ENCODE measurements at regions not wholly inside any gene's neighbourhood (a gene's known extent, or its start where the extent isn't known, plus 50 kb on each side); places are given as distances from the start of the nearest gene placed in this dataset.
A peak's percentile ranks its signal among the peaks of the same experiment; 100 is the strongest.
"Not testable (repeated sequence)": the region's sequence is repeated elsewhere in the genome, so short reads cannot be mapped to it uniquely, and the experiment has no call there.

DNA sequence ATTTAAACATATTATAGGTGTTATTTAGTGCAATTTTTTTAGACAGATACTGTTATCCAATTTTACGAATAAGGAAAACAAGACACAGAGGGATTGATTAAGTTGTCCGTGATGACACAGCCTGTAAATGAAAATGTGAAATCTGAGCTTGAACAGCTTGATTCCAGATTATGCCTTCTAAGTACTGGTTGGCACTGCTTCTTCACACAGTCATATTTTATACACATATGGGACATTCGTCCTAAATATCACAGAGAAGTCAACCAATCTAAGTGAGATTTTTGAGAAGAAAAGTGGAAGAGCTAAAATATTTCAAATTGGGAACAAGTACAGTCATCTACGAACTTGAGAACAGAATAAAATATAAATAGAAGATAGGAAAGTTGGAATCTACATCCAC is 756.3 kb downstream of the BCKDHB start:
- DNase-seq: no peak

- DNase-seq: no peak
These were observed 753.6 kb downstream of the BCKDHB start for GRCh38 chr6:80860107-80860506.

- DNase-seq: peak; percentile 21
These were observed 741.5 kb downstream of the BCKDHB start for GRCh38 chr6:80847973-80848372.

DNA sequence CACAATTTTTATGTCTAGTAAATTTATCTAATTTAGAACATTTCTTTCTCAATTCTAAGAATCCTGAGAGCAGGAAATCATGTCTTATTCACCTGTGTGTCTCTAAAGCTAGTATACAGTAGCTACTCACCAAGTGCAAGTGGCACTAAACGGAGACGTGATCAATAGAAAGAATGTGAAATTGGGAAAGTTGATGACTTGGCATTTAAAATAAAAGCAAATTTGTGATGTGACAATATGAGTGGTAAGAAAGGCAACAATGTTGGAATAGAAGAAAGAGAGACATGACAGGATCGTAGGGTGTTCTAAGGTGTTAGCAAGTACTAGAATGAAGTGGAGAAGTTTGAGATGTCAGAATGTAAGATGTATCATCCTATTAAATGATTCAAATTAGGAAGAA is 725.9 kb downstream of the BCKDHB start:
- DNase-seq: no peak

- no peak for DNase-seq
These were observed 686.9 kb downstream of the BCKDHB start for GRCh38 chr6:80793411-80793810.

DNA sequence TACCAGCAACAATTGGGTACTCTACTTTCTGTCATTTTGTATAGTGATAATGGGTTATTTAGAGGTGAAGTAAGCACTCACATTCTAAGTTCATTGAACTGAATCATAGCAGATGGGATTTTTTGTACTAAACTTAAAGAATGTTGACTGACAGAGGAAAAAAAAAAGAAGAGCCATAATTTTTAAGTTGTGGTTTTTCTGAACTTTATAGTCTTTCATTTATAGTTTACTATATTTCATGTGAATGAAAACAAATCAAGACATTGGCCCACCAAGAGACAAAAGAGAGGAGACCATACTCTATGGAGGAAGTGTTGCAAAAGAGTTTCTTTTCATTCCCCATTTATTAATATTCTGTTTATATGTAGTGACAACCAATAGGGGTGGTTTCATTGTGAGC is 685.7 kb downstream of the BCKDHB start:
- no peak for DNase-seq

- no peak for DNase-seq
These were observed 683.6 kb downstream of the BCKDHB start for GRCh38 chr6:80789912-80790570.

DNA sequence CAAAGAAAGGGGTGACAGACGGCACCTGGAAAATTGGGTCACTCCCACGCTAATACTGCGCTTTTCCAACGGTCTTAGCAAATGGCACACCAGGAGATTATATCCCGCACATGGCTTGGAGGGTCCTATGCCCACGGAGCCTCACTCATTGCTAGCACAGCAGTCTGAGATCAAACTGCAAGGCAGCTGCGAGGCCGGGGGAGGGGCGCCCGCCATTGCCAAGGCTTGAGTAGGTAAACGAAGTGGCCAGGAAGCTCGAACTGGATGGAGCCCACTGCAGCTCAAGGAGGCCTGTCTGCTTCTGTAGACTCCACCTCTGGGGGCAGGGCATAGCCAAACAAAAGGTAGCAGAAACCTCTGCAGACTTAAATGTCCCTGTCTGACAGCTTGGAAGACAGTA is 676.8 kb downstream of the BCKDHB start:
- not testable (repeated sequence) for DNase-seq

GRCh38 chr6:80771941-80772340 is 665.5 kb downstream of the BCKDHB start:
- no peak for DNase-seq

DNA sequence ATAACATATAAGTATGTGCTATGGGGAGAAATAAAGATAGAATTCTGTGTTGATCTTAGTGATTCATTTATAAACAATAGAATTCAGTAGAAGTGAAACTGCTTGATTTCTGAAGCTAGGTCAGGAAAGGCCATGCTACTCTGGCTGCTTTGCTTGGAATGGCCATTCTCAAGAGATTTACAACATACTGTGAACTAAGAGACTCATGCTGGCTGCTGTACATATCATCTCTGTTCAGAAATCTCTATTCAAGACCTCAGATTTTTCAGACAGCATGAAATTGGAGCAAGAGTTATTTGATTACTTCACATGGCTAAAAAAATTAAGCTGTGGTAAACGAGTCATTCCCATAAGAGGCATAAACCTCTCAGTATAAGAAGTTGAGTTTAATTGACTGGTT is 662.6 kb downstream of the BCKDHB start:
- DNase-seq: no peak

- no peak for DNase-seq
These were observed 661.3 kb downstream of the BCKDHB start for GRCh38 chr6:80767808-80768207.

- DNase-seq: no peak
These were observed 637.7 kb downstream of the BCKDHB start for GRCh38 chr6:80744213-80744612.

DNA sequence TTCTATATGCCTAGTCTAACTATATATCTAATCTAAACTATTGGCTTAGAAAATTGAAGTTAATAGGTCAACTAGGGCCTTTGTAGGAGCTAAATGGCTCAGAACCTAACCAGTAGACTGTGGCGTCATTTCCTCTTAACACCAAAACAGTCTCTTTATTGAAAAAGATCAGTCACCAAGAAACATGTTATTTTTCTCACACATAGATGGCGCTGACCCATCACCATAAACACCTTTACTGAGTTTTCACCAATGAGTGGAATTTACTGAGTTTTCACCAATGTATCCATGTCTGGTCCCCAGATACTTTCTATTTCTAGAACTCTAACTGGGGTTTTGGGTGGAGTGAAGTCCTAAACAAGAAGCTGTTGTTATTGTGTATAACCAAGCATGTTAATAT is 636.0 kb downstream of the BCKDHB start:
- no peak for DNase-seq

GRCh38 chr6:80733641-80734040 is 627.2 kb downstream of the BCKDHB start:
- DNase-seq: no peak

GRCh38 chr6:80728830-80729229 is 622.4 kb downstream of the BCKDHB start:
- DNase-seq: no peak

- DNase-seq: no peak
These were observed 621.8 kb downstream of the BCKDHB start for GRCh38 chr6:80728101-80728750.

- DNase-seq: no peak
These were observed 618.9 kb downstream of the BCKDHB start for GRCh38 chr6:80725156-80725930.

DNA sequence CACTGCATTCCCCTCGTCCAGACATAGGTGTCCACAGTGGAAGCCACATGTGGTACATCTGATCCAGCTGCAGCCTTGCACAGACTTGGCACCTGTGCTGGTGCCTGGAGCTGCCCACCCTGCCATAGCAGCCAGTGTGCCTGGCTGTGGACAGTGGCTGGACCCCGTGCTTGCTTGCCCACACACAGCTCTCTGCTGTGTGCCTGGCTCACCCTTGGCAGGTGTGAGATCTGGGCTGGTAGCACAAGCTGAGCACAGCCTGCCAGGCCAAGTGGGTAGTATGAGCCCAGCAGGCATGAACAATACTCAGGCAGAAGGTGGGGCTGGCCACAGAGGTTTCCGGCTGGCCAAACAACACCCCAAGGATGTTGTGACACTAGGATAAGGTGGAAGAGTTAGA is 614.4 kb downstream of the BCKDHB start:
- no peak for DNase-seq

DNA sequence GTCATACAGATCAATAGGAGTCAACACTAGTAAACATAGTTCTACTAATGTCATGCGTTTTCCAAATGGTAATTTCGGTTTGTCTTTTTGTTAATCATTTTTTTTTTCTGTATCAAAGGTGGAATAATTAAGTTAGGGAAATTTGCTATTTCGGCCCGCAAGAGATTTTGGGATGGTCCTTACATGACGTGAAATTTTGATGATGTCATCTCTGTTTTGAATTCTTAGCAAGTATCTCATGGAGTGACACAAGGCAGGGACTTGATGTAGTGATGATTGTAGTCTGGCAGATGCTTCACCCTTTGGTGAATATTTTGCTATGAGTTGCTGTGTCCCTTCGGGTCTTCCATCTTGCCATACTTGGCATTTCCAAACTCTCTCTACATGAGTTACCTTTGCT is 608.0 kb downstream of the BCKDHB start:
- DNase-seq: no peak

DNA sequence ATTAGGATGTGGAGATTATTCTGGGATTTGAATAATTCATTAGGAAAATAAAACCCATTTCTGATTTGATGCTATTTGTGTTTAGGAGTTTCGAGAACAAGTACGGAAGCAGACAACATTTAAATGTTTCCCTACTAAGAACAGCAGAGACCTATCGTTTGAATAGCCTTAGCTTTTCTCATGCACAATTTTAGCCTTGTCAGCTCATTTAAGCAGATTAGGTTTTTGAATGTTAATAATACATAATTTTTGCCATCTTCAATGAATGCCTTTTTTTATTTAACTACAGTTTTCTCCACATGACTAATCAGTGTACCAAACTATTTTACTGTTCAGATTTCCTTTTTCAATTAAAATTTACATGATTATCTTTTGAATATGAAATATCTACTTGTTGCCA is 592.0 kb downstream of the BCKDHB start:
- DNase-seq: no peak

DNA sequence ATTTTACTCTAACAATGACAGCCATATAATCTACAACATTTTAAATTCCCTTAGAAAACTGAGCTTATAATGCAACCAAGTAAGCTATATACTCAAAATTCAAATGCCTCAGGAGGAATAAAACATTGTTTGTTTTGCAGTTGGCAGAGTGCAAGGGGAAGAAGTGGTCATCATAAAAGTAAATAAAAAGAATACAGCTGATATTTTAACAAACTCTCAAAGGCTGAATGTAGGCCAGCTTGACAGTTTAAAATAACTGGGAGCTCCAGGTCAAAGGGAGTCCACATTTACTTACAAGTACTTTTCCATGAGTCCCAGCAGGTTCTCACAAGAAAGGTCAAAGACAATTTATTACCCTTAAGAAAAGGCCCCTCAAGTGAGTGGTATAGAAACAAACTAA is 589.8 kb downstream of the BCKDHB start:
- no peak for DNase-seq

DNA sequence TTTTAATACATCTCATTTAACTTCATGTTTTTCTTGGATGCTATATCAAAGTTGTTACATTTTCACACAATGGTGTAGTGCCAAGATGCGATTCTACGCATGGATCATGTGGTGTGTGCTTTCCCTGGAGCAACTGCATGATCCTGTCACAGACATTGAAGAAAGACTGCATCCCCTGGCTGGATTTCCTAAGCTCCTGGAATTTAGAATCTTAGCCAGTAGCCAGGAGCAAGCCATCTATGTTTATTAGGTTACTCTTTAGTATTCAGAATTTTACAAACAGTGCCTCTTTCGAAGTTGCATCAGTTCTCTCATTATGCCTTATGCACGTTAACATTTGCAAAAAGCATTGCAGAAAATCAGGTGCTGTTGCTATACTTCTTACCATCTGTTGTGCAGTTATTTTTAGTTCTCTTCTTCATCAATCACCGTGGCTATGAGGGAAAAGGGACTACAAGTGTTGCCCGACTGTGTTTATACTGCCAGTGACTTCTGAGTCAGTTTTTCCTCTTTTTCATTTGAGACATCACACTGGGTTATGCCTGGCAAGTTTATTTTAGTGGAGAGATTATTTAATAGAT is 584.2 kb downstream of the BCKDHB start:
- DNase-seq: no peak

DNA sequence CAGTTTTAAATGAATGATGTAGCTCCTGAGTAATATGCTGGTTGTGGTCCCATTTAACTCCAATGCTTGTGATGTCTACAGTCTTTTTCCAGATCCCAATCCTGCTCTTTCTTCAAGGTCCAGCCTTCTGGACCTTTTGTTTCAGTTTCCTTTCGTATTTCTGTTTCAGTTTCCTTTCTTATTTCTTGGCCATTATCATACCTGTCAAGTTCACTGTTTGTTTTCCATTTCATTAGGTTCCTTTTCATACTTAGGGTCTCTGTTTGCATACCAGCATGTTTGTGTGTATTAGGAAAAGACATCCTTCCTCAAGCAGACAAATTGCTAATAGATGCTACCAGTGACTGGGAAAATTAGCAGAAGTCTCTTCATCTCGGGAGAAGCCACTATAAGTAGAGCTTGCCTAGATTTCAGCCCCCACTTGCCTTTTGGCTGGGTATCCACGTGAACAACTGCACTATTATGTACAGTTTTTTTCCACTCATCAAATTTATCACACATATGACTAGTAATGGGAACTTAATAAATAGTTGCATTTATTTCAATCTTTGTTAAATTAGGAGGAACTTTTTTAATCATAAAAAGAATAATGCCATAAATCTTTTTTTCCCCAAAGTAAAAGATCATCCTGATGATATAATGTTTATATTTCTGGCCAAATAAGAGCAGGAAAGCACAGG is 583.4 kb downstream of the BCKDHB start:
- no peak for DNase-seq

Measured in NCI-H2029 (cell line).